ENCODE measurements at regions not wholly inside any gene's neighbourhood (a gene's known extent, or its start where the extent isn't known, plus 50 kb on each side); places are given as distances from the start of the nearest gene placed in this dataset.

- TF ChIP-seq CTCF (IDR thresholded peaks at IDR 0.05 in 4 of 5, conservative IDR thresholded peaks at IDR 0.05 in 1 of 5) (no peak), POLR2A (IDR thresholded peaks at IDR 0.05) (no peak)
Observed at GRCh38 chr3:28947751-28948150, 333.1 kb upstream of the RBMS3 start.

Data from gastrocnemius medialis (tissue), 4 donors.